IPS-NIHi7 (cell line): ENCODE measurements at regions not wholly inside any gene's neighbourhood (a gene's known extent, or its start where the extent isn't known, plus 50 kb on each side); places are given as distances from the start of the nearest gene placed in this dataset.

Experiments used
- DNase-seq: peaks from one replicate; pipeline ENCODE4 v3.0.0; 2012; ENCODE audit warnings: mixed read lengths; ENCODE audit errors: extremely low spot score

DNA sequence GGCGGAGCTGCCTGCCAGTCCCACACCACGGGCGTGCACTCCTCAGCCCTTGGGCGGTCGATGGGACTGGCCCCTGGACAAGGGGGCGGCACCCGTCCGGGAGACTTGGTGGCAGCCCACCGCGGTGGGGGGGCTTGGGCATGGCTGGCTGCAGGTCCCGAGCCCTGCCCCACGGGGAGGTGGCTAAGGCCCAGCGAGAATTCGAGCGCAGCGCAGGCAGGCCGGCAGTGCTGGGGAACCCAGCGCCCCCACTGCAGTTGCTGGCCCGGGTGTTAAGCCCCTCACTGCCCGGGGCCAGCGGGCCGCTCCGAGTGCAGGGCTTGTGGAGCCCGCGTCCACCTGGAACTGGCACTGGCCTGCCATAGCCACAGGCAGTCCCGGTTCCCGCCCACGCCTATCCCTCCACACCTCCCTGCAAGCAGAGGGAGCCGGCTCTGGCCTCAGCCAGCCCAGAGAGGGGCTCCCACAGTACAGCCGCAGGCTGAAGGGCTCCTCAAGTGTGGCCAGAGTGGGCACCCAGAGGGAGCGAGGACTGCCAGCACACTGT, 742.9 kb upstream of the DDX18 start:
- no peak for DNase-seq

GRCh38 chr2:117074756-117075155, 739.7 kb upstream of the DDX18 start:
- no peak for DNase-seq

- DNase-seq: no peak
Observed at GRCh38 chr2:117085256-117085655, 729.2 kb upstream of the DDX18 start.

DNA sequence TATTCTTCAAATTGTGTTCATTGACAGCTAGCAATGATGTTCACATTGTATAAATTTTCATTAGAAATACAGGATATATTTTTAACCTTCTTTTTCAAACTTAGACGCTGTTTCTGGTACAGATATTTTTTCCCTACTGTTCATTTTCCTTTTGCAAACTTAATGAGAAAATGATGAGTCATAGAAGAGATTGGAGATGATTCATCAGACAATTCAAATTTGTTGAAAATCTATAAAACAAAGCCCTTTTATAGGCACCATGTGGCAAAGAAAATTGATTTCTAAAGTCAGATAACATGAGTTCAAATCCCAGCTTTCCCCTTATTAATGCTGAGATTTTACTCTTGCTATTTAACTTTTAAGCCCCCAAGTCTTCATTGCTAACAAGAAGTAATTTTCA, 728.8 kb upstream of the DDX18 start:
- DNase-seq: no peak

GRCh38 chr2:117086174-117086942, 728.1 kb upstream of the DDX18 start:
- no peak for DNase-seq

DNA sequence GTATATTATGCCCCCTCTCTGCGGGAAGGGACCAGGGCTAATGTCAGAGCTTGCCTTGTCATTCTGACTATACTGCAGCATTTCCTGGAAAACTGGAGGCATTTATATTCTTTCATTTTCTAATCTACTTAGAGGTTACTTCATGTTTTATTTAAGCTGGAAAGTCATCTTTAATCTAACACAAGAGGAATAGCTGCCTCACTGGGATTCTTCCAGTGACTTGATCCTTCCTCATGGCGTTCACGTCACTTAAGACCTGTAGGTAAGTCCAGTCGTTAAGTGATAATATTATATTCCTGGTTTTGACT, 727.6 kb upstream of the DDX18 start:
- no peak for DNase-seq

GRCh38 chr2:117087535-117088291, 726.8 kb upstream of the DDX18 start:
- no peak for DNase-seq

DNA sequence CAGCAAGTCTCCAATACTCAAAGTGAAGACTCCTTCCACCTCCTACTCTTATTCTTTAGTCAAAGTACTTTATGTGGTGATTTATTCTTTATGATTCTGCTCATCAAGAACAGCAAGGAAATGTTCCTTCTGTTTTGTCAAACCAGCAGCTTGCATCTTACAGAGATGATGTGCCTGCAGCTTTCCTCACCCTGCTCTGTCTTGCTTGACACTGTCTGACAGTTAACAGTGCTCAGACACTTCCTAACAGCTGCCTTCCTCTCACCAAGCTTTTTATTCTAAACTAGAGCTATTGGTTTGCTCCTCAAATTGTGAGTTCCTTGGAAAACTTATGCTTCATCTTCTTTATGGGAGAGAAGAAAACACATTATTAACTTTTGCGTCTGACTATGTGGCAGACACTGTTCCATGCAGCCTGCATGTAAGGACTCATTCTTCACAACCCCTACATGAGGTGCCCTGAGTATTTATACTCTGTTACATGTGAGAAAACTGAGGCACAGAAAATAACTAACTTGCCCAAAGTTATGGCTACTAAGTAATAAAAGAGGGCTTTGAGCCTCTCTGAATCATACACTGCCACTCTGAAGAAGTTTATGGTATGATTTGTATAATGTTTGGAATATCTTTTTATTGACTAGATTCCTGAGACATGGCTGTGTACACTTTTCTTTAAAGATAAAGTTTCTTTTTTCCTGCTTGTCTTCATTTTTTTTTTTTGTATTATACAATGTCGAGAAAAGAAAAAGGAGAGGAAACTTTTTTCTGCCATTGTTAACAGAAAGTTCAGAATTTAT, 723.3 kb upstream of the DDX18 start:
- no peak for DNase-seq

DNA sequence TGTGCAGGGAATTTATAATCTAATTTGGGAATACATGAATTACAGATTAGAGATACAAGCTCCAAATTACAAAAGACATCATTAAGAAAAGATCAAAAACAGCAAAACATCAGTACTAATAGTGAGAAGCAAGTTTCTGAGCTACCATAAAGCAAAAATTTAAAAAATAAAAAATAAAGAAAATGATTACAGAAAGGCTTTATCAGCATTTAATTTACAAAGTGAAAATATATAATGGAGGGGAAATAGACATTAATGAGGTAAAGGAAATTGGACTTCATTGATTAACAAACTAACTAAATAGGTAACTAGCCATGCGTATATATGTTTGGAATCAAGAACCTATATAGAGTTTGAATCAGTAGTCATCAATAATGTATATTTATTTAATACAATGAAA, 712.9 kb upstream of the DDX18 start:
- DNase-seq: no peak

GRCh38 chr2:117108741-117109267, 705.7 kb upstream of the DDX18 start:
- DNase-seq: no peak

GRCh38 chr2:117118994-117119393, 695.5 kb upstream of the DDX18 start:
- no peak for DNase-seq

DNA sequence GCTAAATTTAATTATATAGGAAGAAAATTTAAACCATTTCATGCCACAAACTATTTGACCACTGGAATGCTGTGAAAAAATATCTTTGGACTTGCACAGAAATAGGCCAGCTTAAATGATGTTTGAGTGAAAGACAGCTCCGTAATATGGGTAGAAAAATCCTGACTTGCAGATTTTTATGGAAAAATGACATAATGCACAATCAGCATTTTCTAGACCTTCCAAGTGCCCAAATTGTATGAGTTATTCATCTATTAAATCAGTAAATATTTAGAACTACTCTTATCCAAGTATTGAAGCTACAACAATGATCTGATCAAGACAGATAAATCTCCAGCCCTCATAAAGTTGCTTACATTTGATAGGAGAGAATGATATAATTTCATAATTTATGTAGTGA, 691.1 kb upstream of the DDX18 start:
- no peak for DNase-seq

- DNase-seq: no peak
Observed at GRCh38 chr2:117126656-117127055, 687.8 kb upstream of the DDX18 start.

- no peak for DNase-seq
Observed at GRCh38 chr2:117127680-117128079, 686.8 kb upstream of the DDX18 start.

DNA sequence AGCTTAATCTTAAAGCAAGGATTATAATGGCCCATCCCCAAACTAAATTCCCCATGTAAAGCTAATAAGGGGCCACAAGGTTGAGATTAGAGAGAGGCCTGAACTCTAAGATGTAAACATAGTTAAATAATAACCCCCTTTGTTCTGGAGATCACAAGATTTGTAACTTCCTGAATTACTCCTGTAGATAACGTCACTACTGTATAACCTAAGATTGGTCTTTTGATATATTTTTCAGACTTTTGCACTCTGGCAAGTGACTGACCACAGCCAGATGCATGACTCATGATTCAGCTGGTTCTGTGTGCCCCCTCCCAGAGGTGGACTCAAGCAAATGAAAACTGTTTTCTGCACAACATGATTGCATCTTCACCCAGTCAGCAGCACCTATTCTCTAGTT, 686.0 kb upstream of the DDX18 start:
- no peak for DNase-seq

GRCh38 chr2:117137371-117137770, 677.1 kb upstream of the DDX18 start:
- DNase-seq: no peak

DNA sequence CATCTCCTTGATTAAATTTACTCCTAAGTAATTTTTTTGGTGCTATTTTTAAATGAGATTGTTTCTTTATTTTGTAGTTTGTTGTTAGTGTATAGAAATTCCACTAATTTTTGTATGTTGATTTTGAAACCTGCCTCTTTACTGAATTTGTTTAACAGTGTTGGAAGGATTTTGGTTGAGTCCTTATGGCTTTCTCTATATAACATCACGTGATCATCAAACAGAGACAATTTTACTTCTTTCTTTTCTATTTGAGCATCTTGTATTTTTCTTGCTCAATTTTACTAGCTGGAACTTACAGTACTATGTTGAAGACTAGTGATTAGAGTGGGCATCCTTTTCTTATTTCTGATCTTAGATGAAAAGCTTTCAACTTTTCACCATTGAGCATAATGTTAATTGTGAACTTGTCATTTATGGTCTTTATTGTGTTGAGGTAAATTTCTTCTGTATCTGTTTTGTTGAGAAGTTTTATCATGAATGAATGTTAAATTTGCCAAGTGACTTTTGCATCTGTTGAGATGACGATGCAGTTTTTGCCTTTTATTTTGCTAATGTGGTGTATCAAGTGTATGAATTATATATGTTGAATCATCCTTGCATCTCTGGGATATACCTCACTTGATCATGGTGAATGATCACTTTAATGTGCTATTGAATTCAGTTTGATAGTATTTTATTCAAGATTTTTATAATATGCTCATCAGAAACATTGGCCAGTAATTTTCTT, 645.3 kb upstream of the DDX18 start:
- DNase-seq: no peak

- DNase-seq: no peak
Observed at GRCh38 chr2:117170897-117171296, 643.6 kb upstream of the DDX18 start.

DNA sequence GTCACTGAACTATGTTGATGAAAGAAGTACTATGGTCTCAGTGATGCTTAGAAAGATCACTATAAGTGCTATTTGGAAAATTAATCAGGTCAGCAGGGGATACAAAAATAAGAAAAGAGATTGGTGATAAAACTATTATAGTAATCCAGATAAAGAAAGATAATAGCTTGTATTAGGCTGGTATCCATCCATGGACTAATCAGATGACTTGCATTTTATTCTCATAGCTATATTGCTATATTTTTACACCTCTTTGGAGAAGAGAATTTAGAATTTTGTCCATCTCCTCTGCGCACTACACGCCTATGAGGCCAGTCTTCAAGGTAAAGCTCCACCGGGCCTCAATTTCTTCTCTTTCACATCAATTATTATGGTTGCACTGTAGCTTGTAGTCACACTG, 635.1 kb upstream of the DDX18 start:
- no peak for DNase-seq

DNA sequence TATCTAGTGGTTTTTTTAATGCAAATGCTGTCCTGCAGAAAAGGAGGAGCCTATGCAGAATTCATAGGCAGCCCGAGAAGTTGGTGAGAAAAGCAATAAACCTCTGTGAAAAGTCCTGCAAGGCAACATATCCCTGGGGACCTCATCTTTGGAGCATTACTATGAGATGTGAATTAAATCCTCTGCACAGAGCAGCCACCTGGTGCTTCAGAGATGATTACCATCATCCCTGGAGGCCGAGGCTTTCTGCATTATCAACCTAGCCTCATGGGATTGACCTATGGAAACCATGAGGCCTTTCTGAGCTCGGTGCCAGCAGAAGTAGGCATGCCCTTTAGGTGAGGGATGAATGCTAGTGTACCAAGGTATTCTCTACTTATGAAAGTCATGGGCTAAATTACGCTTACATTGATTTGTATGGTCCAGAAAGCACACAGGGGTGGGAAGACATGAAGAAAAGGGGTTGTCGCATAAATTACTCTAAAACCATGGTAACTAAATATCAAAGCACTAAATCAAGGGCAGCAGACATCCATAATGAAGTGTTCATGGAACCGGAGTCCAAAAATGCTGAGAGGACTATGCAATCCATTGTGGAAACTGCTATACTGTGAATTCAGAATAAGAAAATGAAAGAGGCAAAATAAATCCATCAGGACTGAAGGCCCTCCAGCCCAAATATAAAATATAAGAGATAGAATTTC, 623.5 kb upstream of the DDX18 start:
- no peak for DNase-seq

DNA sequence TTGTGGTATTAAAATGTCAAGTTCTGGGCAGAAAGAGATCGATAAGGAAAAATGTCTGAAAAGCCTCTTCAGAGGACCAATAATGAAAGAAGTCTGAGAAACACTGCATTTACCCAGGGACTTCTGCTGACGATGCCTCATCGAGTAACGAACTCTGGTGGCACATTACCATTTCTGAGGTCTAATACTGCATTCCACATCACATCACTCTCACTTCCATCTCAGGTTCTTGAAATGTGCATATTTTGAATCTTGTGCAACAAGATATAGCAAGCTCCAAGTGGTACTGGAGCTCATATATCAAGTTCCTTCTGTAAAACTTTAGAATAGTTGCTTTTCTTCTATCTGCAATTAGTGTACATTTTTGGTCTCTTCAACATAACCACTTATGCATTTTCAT, 619.1 kb upstream of the DDX18 start:
- no peak for DNase-seq
